HG03457 (cell line): ENCODE measurements at regions not wholly inside any gene's neighbourhood (a gene's known extent, or its start where the extent isn't known, plus 50 kb on each side); places are given as distances from the start of the nearest gene placed in this dataset.
A peak's percentile ranks its signal among the peaks of the same experiment; 100 is the strongest.

ENCODE experiments used
- ATAC-seq: cut with Tn5 transposase; IDR thresholded peaks from one replicate; pipeline ENCODE4 v1.9.1; 2021; ENCODE audit warnings: moderate number of reproducible peaks; ENCODE audit not compliant: unreplicated experiment

DNA sequence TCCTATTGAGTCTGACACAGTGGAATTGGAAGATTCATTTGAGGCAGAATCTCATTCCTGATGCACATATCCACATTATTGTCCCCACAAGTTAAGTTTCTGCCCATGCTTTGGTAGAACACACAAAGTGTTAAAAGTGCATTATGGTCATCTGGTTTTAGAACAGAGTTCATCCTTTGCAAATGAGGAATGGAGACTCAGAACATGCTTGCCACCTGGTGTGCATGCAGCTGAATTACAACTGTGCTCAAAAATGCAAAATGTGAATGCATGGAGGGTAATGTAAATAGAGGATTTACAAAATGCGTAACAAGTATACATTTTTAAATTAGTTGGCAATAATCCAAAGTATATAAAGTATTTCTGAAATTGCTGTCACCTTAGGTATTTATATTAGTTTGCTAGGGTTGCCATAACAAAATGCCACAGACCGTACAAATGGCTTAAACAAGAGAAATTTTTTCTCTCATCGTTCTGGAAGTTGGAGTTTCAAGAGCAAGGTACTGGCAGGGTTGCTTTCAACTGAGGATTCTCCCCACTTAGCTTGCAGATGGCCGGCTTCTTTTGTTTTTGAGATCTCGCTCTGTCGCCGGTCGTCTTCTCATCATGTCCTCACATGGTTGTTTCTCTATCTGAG lies 671.1 kb downstream of the TAF11L14 start:
- ATAC-seq: no peak

DNA sequence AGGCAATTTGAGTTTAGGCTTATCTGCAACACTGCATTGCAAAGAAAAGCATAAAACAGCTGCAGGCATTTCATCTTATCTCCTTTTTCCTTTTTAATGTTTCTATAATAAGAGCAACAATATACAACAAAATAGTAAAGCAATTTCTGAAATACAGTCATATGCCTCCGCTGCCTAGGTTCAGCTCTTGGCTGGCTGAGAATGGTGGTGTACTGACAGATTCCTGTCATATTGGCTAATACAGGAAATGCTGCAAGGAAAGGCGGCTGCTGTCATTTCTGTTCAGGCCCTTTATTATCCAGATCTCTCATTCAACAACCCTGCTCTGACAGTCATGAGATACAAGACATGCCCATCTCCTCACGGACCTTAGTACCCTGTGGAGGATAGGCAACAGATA lies 677.0 kb downstream of the TAF11L14 start:
- ATAC-seq: no peak

DNA sequence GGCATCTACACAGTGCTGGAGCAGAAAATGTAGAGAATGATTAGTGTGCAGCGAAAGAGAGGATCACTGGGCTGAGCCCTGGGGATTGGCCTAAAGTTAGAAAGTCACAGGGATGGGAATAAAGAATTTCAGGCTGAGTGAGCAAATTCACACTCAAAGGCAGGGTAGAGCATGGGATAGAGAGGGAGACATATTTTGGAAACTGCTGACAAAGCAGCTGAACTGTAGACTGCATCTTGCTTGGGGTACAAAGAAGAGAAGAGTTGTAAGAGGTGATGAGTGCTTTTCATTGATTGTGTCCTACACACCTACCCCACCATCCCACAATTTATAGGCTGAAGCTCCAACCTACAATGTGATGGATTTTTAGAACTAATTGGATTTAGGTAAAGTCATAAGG lies 677.8 kb downstream of the TAF11L14 start:
- no peak for ATAC-seq

DNA sequence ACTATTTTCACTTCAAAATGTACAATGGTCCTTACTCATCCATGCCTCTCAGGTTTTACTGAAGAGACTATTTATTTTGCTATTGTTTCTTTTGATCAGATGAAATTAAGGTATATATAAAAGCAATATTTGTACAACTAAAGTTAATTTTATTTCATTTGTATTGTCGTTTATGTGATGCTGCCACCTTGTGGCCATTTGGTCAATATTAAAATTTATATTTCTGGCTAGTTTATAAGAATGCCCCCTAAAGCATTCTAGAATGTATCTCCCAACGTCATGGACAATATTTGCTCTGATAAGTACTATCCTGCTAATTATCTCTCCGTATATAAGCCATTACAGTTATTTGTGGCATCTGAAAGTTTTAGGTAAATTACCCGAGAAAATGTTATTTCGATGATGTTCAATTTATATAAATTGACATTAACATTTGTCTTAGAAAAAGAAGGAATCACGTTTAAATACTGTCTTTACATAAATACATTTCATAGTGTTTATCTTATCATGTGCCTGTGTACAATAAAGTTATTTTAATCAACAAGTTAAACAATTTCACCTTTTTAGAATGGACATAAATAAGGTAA lies 680.0 kb downstream of the TAF11L14 start:
- ATAC-seq: no peak

DNA sequence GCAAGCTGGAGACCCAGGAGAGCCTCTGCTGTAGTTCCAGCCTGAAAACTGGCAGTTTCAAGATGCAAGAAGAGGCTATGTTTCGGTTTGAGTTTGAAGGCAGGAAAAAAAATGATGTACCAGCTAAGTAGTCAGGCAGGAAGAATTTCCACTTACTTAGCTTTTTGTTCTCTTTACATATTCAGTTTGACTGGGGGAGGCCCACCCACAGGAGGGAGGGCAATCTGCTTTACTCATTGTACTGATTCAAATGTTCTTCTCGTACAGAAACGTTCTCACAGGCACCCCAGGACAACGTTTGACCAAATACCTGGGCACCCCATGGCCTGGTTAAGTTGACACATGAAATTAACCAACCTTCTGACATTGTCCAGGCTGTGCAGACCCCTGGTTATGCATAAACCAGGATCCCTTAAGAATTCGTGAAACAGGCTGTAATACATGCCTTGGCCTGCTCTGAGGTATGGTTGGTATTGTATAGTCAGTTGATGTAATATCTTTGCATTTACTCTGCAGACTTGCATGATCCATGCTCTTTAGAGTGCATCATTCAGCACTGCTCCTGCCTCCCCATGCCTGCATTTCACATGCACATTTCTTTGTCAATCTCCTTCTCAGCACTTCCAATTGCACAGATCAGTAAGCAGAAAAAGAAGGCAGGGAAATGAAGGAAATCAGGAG lies 687.1 kb downstream of the TAF11L14 start:
- ATAC-seq: no peak

DNA sequence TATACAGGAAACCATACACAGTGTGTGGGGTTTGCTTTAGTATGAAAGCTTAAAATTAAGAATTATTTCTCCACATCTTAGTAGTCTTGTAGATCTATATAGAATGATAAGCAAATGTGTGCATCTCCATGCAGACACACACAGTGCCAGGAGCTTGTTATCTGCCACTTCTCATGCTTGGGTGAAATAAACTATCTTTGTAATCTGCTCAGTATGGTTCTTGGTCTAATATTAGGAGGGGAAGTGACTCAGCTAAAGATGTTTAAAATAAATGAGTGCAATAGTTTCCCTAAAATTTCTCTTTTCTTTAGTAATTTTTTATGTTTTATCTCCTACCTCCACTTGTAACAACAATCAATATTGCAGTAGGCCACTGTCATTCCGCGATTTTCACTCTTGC lies 689.6 kb downstream of the TAF11L14 start:
- ATAC-seq: no peak

DNA sequence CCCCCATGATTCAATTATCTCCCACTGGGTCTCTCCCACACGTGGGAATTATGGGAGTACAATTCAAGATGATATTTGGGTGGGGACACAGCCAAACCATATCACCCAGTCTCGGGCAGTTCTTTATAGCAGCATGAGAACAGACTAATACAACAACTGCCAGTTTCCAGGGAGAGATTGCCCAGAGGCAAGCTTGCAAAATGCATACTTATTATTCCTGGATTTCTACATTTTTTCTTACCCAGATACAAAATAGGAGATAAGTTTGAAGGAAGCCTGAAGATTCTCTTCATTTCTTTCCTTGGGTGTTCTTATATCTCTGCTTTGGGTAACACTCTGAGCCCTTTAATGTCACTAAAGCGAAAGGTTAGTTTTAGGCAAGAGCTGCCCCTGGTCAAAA lies 691.2 kb downstream of the TAF11L14 start:
- ATAC-seq: no peak

DNA sequence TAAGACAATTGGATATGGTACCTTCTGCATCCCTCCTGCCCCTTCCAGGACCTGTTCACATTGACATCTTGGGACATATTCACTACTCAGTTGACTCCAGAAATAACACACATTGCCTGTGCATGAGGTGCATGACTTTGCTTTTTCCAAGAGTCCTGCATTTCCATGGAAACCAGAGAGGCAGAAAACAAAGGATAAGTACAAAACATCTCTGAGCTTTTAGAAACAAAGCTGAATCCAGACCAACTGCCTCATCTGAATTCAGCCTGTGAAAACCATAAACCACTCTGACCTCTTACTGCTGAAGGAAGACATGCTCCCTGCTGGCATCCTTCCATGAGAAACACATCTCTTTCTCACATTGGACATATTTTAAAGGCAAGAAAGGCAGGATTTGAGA lies 695.1 kb downstream of the TAF11L14 start:
- ATAC-seq: no peak

DNA sequence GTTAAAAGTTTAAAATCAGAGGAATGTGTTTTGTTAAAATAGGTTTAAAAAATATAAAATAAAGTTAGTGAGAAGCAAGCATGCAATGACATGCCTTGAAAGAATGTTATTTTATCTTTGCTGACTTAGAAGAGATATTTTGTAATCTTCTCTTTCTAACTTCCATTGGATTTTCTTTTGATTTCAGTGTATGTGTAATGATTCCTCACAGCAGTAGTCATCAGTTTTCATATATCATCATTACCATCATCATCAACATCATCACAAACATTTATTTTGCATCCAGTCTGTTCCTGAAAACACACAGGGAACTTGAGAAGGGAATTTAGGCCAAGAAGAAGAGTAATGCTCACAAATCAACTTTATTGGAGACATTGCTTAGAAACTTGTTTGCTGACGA lies 699.6 kb downstream of the TAF11L14 start:
- no peak for ATAC-seq

DNA sequence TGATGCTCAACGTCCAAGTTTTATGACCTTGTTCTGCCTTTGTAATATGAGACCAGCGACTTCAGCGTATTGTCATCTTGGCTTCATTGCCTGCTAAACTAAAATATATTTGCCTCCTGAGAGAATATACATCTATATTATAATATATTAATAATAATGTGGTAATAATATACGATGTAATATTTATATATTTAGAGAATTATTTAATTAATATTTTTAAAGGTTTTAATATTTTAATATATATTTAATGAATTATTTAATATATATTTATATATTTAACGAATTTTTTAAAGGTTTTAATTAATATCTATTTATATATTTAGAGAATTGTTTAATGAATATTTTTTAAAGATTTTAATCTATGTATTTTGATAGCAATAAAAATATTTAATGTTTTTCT lies 700.7 kb downstream of the TAF11L14 start:
- no peak for ATAC-seq

DNA sequence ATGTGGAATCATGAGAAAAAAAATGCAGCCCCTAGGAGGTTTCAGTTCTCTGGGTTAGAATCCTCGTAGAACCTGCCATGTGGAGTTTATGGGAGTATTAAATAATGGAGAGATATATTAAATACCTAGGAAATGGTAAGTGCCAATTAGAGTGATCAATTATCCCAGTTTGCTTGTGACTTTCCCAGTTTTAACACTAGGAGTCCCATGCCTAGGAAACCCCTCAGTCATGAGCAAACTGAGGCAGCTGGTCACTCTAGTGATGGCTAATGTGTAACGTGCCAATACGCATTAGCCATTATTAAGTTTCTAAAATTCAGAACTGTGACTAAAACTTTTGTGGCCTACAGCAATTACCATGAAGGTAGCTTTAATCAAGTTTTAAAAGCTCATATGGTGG lies 720.6 kb downstream of the TAF11L14 start:
- ATAC-seq: no peak

DNA sequence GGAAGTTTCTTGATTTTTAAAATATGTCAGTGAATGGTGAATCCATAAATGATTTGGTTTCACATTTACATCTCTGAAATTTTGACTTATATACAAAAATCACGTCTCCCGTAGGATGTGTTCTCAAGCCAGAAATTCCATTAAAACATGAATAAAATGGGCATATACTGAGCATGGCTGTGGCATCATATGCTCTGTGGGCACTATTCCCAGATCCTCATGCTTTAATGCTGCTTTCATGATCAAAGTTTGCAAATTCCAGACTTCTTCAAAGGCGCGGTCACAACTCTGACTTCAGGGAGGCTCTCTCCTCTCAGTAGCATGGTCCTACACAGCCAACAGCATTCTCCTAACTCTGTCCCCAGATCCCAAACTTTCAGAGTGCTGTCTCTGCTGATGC lies 723.2 kb downstream of the TAF11L14 start:
- ATAC-seq: no peak

DNA sequence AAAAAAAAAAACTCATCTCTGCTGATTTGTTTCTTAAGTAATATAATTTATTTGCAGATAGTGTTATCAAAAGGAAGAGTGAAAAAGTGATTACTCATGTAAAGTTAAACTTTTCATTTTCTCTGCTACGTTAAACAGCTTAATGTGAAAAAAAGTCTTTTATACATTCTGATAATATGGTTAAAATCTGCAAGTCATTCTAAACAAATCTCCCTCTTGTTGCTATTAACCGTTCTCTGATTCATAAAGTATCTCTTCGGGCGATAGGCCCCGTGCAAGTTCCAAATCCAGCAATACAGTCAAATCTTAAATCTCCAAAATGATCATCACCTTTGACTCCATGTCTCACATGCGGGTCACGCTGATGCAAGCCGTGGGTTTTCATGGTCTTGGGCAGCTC lies 732.0 kb downstream of the TAF11L14 start:
- no peak for ATAC-seq

DNA sequence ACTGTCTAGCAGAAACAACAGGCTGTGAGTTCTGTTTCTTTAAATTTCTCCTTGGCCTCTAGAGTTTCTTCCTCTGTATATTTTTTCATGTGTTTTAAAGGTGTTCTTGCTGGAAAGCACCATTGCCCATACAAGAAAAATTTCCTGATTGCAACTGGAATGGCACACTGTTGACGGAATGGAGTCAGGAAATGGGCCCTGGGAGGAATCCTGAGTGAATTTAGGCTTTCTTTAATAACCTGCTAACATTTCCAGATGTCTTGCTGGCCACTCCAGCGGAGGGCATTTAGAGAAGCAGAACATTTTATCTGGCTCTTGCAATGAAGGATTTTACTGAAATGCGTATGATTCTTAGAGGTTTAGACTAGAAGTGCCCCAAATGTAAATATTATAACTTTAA lies 736.3 kb downstream of the TAF11L14 start:
- no peak for ATAC-seq

DNA sequence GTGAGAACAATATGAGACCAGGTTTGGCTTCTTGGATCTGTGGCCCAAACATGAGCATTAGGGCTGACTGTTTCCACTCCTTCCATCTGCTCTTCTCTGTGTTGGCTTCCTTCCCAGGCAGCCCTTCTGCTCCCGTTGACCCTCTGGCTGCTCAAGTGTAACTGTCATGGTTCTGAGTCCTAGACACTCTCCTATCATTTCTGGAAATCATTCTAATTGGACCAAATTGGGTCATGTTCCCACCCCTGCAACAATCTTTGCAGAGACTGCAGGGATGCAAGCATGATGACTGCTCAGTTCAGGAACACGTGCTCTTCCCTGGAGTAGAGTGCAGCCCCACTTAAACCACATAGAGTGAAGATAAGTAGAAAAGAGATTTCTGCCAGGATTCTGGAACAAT lies 741.4 kb downstream of the TAF11L14 start:
- ATAC-seq: no peak

DNA sequence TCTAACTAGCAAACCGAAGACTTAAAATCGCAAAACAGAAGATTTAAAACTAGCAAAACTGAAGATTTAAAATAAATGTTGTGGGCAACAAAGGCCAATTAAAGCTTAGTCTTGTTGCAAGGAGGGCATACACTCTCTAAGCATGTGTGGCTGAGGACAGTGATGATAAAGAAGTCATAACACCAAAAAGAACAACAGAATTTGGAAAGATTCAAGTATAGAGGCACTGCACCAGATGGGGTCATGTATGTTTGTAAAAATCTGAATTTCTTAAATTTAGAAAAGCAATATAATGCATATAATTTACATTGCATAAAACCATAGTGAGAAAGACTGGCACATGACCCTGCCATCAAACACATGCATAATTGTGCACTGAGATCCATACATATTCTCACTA lies 743.8 kb downstream of the TAF11L14 start:
- ATAC-seq: no peak

DNA sequence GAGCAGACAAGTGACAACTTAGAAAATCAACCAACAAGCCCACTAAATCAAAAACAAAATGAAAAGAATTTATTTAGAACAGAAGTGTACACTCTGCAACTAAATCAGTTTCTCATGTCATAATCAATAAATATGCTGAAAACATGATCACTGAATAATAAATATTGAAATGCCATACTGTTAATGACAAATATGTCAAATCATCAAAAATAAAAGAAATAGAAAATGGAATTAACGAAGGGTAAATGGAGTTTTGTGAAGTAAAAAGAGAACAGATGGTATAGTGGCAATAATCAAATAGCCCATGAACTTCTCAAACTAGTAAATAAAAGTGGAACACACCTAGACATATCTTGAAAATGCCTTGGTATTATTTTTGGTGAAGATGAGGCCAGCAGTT lies 744.9 kb downstream of the TAF11L14 start:
- no peak for ATAC-seq

DNA sequence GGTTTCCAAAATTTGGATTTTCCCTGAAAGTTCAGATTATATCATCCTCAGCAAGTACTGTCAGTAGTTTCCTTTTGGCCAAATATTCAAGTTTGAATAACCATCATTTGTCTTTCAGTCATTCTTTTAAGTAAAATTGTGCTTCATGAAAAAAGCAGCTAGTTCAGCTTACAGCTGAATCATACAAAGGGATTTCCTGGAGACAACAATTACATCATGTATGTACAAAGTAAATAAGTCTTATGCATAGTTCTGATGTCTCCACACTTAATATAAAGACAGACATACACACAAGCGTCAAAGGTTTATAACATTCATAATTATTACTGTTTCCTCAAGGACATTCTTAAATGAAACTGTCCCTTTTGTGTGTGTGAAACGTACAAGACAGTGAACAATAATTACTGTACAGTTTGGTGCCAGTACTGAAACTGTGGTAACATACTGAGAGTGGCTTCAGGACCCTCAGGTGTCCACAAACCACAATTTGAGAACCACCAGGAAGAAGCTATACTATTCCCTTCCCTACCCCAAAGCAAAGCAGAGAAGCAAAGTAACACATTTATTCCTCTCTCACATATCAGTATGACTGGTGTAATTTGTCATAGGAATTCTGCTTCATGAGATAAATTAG lies 746.6 kb downstream of the TAF11L14 start:
- no peak for ATAC-seq

DNA sequence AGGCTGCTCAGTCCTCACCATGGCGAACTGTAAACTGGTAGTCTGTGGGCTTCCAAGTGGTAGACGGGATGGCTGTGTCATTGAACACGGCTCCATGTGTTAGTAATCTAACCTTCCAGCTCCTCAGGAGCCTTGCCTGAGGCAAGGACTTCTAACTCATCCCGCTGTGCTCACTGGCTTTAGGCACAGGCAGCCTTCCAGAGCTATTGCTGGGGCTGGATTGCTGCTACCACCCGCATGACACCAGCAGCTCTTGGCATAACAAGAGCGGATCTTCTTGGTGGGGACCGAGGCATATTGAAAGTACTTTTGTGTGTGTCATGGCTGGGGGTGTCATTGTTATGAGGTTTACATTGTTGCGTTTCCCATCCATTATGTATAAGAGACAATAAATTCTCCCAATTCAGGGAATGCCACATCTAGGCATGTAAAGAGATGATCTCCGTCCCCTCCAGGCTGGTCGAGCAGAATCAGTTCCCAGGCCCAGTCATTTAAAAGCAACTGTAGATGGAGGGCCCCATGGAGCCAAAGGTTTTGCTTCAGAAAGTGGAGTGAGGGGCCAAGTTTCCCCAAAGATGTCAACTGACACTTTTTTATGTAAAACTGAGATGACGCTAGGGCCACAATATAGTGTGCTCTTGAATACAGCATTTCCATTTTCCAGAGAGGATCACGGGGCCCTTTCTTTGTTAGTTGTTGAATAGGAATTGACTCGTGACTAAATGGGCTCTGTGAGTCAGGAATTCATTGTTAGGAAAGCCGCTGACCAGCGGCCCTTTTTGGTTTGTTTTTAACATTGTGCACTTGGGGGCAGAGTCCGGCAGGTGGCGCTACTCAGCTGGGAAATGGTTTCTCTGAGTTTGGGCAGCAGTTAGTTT lies 759.5 kb downstream of the TAF11L14 start:
- peak; percentile 49 for ATAC-seq

DNA sequence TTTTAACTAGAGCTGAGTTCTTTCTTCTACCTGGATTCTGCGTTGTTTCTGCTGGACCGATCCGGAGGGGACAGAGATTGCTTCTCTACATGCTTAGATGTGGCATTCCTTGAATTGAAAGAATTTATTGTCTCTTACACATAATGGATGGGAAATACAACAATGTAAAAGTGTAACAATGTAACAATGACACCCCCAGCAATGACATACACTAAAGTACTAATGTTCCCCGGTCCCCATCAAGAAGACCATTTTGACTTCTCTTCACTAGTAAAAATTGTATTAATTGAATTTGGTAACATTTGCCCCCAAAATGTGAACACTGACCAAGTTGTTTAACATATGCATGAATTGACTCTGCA lies 760.2 kb downstream of the TAF11L14 start:
- ATAC-seq: no peak
